Testis (tissue), 2 donors: ENCODE measurements at regions not wholly inside any gene's neighbourhood (a gene's known extent, or its start where the extent isn't known, plus 50 kb on each side); places are given as distances from the start of the nearest gene placed in this dataset.
"Not testable (repeated sequence)": the region's sequence is repeated elsewhere in the genome, so short reads cannot be mapped to it uniquely, and the experiment has no call there.

Source experiments
- POLR2A ChIP-seq: fragments of 450-650 bp; IDR thresholded peaks from one replicate; pipeline ENCODE4 v1.6.1; 2017; ENCODE audit warnings: antibody characterized with exemption, mild to moderate bottlenecking, moderate library complexity
- TF ChIP-seq, protein P1 (sequence below), 3 experiments: fragments of 450-650 bp in 2 of 3; fragments of 200-600 bp in 1 of 3; sonication (generic) in 1 of 3; IDR thresholded peaks; one replicate each; pipeline ENCODE4 v1.5.1; 2016 to 2019; ENCODE audit warnings: antibody characterized with exemption in 3 of 3, mild to moderate bottlenecking in 2 of 3, moderate library complexity in 1 of 3

DNA sequence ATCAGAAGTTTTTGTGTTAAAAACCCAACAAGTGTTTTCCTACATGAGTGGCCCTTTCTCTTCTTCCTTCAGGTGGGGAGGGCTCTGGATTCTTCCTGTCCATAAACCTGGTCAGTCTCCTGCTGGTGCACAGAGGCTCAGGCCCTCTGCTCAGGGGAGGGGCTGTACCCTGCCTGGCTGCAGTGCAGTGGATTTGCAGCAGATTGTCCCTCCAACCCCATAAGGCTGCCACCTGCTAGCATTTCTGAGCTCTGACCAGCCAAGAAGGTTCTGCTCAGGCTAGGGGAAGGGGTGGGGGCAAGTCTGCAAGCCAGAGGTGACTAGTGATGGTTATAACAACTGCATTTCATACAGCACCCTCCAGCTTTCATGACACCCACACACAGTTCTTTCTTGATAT lies 333.7 kb upstream of the FRG2C start:
- TF ChIP-seq, protein P1, sequence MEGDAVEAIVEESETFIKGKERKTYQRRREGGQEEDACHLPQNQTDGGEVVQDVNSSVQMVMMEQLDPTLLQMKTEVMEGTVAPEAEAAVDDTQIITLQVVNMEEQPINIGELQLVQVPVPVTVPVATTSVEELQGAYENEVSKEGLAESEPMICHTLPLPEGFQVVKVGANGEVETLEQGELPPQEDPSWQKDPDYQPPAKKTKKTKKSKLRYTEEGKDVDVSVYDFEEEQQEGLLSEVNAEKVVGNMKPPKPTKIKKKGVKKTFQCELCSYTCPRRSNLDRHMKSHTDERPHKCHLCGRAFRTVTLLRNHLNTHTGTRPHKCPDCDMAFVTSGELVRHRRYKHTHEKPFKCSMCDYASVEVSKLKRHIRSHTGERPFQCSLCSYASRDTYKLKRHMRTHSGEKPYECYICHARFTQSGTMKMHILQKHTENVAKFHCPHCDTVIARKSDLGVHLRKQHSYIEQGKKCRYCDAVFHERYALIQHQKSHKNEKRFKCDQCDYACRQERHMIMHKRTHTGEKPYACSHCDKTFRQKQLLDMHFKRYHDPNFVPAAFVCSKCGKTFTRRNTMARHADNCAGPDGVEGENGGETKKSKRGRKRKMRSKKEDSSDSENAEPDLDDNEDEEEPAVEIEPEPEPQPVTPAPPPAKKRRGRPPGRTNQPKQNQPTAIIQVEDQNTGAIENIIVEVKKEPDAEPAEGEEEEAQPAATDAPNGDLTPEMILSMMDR (IDR thresholded peaks at IDR 0.05): not testable (repeated sequence)
- not testable (repeated sequence) for TF ChIP-seq POLR2A
